Fibroblast of the conjunctiva (primary cell): ENCODE measurements at regions not wholly inside any gene's neighbourhood (a gene's known extent, or its start where the extent isn't known, plus 50 kb on each side); places are given as distances from the start of the nearest gene placed in this dataset.

Source experiments
- DNase-seq: peaks from one replicate; pipeline ENCODE4 v3.0.0-alpha.2; 2010; ENCODE audit warnings: low read depth

GRCh38 chr3:24838533-24838932 is 343.9 kb upstream of the THRB start:
- DNase-seq = no peak

GRCh38 chr3:24843955-24844354 is 349.3 kb upstream of the THRB start:
- DNase-seq = no peak

- DNase-seq = no peak
Measured at GRCh38 chr3:24845524-24846155, 351.0 kb upstream of the THRB start.

GRCh38 chr3:24846286-24846860 is 351.7 kb upstream of the THRB start:
- no peak for DNase-seq

- DNase-seq = no peak
Measured at GRCh38 chr3:24850245-24850644, 355.6 kb upstream of the THRB start.

- no peak for DNase-seq
Measured at GRCh38 chr3:24853685-24854490, 359.2 kb upstream of the THRB start.

GRCh38 chr3:24854748-24855147 is 360.1 kb upstream of the THRB start:
- no peak for DNase-seq

GRCh38 chr3:24857945-24858344 is 363.3 kb upstream of the THRB start:
- DNase-seq = no peak

GRCh38 chr3:24863215-24863614 is 368.6 kb upstream of the THRB start:
- DNase-seq = no peak

GRCh38 chr3:24867783-24868182 is 373.1 kb upstream of the THRB start:
- no peak for DNase-seq

GRCh38 chr3:24881239-24881638 is 386.6 kb upstream of the THRB start:
- DNase-seq = no peak

- DNase-seq = no peak
Measured at GRCh38 chr3:24886501-24886900, 391.9 kb upstream of the THRB start.

GRCh38 chr3:24890012-24890411 is 395.4 kb upstream of the THRB start:
- no peak for DNase-seq

- no peak for DNase-seq
Measured at GRCh38 chr3:24899373-24899772, 404.7 kb upstream of the THRB start.

GRCh38 chr3:24899901-24900603 is 405.4 kb upstream of the THRB start:
- no peak for DNase-seq

GRCh38 chr3:24905266-24905665 is 410.6 kb upstream of the THRB start:
- no peak for DNase-seq

GRCh38 chr3:24907106-24907505 is 412.5 kb upstream of the THRB start:
- DNase-seq = no peak

- DNase-seq = no peak
Measured at GRCh38 chr3:24911076-24911475, 416.4 kb upstream of the THRB start.

GRCh38 chr3:24915639-24916038 is 421.0 kb upstream of the THRB start:
- DNase-seq = no peak

GRCh38 chr3:24917908-24918307 is 423.3 kb upstream of the THRB start:
- no peak for DNase-seq

- no peak for DNase-seq
Measured at GRCh38 chr3:24923570-24923969, 428.9 kb upstream of the THRB start.

- no peak for DNase-seq
Measured at GRCh38 chr3:24929521-24929920, 434.9 kb upstream of the THRB start.

- no peak for DNase-seq
Measured at GRCh38 chr3:24933401-24933800, 438.8 kb upstream of the THRB start.
